GM18508 (cell line): ENCODE measurements at regions not wholly inside any gene's neighbourhood (a gene's known extent, or its start where the extent isn't known, plus 50 kb on each side); places are given as distances from the start of the nearest gene placed in this dataset.
"Not testable (repeated sequence)": the region's sequence is repeated elsewhere in the genome, so short reads cannot be mapped to it uniquely, and the experiment has no call there.

ENCODE experiments used
- ATAC-seq: cut with Tn5 transposase; IDR thresholded peaks from one replicate; pipeline ENCODE4 v1.9.1; 2021; ENCODE audit warnings: moderate number of reproducible peaks; ENCODE audit not compliant: insufficient read depth, unreplicated experiment

DNA sequence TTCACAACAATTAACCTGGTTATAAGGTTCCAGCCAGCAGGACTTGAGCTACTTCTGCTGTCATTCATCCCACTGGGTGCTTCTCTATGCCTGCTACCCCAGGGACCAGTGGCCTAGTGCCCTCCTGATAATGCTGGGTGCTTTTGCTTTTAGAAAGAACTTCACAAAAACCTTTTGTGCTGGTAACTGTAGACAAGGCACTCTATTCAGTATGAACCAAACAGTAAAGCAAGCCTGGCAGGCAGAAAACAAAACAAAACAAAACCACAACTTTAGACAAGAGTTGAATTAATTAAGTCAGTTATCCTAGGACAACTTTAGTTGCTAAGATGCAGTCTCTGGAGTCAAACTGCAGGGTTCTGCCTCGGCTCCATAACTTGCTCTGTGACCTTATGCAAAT is 61.9 kb upstream of the ADGRL2 start:
- no peak for ATAC-seq

DNA sequence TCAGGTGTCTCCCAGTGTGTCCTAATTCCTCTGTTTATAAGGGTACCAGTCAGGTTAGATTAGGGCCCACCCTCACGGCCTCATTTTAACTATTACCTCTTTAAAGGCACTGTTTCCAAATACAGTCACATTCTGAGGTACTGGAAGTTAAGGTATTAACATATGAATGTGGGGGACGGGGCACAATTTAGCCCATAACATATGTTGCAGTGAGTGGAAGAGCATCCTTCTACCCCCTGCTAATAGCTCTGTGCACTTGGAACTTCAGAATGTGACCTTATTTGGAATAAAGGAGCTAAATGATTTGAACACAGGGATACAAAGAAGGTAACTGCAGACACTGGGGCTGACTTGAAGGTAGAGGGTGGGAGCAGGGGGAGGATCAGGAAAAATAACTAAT is 67.3 kb upstream of the ADGRL2 start:
- no peak for ATAC-seq

DNA sequence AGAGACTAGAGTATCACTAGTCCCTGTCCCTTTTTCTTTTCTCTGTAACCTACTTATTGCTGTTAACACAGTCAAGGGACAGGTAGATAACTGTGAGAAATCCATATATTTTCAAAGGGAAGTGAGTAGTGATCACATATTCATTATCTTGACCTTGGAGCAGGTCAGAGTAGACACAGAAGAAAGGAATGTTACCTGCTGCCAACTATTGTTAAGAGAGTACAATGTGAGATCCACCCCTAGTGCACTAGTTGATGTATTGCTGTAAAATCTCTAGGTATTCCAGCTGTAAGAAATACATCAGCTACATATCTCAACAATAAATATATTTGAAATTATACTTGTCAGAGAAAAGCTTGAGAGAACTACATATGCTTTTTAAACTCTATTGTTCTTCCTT is 68.7 kb upstream of the ADGRL2 start:
- no peak for ATAC-seq

DNA sequence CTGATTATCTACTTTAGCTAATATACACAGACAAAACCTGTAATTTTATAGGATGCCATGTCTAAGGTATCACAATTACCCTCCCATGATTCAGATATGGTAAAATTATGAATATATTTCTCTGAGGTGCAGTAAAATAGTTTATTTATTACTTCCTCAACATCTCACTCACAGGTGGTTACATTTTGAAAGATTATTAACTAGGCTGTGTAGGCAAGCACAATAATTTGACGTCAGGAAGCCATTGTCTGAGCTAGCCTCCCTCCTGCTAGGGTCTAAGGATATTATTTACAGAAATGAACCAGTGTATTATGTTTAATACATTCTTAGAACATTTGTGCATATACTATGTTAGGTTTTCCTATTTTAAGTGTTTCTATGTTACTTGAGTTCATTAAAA is 69.9 kb upstream of the ADGRL2 start:
- no peak for ATAC-seq

DNA sequence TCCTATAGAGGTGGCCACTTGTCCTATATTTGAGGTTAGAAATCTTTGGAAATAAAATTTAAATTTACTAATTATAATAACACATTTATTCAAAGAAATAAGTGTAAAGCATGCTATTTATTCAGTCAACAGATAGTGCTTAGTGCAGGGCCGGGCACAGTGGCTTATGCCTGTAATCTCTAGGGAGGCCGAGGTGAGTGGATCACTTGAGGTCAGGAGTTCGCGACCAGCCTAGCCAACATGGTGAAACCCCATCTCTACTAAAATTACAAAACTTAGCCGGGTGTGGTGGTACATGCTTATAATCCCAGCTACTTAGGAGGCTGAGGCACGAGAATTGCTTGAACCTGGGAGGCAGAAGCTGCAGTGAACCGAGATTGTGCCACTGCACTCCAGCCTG is 70.4 kb upstream of the ADGRL2 start:
- ATAC-seq, result not testable (repeated sequence)

DNA sequence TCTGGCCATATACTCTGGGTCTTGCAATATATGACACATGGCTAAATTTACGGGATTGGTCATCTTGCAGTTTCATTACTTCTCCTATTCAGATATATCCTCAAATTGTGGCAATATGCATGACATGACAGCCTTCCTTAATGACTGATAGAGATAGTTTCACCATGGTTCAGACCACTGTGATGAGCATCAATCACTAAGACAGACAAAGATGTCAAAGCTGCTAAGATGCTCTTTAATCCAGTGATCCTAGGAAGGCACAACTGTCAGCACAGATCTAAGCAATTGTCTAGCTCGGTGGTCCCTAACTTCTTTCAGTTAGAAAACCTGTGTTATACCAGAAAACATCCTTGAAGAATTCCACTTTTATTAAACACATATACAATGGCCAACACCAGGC is 70.9 kb upstream of the ADGRL2 start:
- no peak for ATAC-seq

DNA sequence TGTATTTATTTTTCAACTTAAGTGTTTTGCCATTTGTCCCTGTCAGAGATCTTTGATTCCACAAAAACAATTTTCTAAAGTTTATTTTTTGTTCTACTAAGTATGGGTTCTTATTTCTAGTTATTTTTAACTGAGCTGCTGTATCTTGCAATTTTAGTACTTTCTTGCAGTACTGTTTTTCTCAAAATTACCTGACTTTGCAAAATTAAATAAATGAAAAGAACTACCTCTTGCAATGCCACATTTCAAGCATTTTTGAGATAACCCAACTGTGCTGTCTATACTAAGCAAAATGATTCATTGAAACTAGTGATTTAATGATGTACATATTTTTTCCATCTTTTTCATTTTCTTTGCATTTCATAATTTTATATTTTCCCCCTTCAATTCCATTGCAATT is 71.5 kb upstream of the ADGRL2 start:
- ATAC-seq, result no peak

DNA sequence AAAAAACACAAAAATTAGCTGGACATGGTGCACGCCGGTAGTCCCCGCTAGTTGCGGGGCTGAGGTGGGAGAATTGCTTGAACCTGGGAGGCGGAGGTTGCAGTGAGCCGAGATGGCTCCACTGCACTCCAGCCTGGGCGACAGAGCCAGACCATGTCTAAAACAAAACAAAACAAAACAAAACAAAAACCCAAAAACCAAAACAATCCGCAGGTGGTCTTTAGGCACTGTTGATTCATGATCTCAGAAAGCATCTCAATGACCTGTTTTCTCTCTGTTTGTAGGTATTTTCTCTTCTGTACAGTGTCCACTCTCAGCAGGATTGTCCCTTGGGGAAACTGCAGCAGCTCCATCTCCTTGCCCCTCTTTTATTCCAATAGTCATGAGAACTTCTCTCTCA is 74.9 kb upstream of the ADGRL2 start:
- ATAC-seq, result no peak

DNA sequence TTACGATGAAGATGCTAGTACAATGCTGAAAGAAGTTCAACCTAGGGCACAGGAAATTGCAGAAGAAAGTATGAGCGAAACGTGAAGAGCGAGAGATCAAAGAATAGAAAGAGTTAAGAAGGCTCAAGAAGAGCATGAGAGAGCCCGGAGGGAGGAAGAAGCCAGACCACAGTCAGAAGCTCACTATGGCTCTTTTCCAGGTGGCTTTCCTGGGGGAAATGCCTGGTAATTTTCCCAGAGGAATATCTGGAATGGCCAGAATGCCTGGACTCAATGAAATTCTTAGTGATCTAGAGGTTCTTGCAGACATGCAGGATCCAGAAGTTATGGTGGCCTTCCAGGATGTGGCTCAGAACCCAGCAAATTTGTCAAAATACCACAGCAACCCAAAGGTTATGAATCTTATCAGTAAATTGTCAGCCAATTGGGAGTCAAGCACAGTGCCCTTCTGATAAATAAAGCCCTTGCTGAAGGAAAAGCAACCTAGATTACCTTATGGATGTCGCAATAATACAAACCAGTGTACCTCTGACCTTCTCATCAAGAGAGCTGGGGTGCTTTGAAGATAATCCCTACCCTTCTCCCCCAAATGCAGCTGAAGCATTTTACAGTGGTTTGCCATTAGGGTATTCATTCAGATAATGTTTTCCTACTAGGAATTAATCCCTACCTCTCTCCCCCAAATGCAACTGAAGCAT is 78.0 kb upstream of the ADGRL2 start:
- ATAC-seq, result not testable (repeated sequence)

DNA sequence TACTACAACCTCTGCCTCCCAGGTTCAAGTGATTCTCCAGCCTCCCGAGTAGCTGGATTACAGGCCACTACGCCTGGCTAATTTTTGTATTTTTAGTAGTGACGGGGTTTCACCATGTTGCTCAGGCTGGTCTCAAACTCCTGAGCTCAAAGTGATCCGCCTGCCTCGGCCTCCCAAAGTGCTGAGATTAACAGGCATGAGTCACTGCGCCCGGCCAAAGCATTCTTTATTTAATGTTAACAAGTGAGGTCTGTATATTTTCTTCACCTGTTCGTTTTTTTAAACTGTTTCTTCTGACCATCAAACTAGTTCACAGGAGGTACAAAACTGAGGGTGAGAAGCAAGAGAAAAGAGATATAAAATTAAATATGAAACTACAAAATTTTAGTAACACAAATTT is 80.5 kb upstream of the ADGRL2 start:
- not testable (repeated sequence) for ATAC-seq

DNA sequence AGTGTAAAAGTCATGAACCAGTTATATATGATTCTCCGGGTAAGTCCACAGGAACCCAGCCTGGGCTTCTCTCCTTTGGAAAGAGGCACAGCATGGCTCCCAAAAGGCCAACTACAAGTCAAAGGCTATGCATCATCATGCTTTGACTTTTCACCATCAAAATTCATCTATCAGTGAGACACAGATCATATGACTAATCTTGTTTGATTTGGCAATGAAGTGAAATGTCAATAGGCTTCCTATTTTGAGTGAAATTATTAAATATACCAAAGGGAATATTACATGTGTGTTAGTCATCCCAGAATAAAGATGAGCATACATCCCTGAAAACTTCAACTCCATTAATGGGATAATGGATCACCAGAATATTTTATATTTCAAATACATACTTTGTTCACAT is 83.5 kb upstream of the ADGRL2 start:
- no peak for ATAC-seq

DNA sequence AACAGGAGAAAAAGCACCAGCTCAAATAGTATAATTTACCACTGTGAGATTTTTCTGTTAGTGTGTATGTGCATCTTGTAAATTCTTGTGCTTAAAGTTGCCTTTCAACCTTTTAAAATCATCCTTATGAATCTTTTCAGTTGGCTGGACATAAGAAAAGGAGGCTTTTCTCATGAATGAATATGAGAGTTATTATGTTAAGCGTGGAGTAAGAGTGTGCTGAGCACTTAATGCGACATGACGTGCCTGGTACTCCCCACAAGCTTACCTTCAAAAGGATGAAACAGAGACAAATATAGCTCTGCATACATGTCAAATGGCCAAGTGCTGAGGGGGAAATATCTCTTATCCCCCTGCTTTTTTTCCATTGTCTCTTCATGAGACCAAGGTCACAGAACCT is 85.3 kb upstream of the ADGRL2 start:
- no peak for ATAC-seq

DNA sequence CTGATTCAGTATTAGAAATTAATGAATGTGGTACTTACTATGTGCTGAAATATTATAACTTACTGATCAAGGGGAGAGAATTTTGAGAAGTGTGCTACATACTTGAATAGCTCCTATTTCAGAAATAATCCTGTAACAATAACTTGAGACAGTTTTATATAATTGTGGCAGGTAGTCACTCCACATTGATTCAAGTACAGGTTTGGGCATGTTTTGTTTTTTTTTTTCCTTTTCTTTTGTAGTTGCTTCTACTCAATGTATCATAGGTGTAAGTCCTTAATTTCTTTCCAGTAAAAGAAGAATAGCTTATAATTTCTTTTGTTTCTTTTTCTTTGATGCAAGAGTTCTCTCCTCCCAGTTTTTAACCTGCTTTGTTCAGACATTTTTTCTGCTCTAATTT is 86.1 kb upstream of the ADGRL2 start:
- no peak for ATAC-seq

DNA sequence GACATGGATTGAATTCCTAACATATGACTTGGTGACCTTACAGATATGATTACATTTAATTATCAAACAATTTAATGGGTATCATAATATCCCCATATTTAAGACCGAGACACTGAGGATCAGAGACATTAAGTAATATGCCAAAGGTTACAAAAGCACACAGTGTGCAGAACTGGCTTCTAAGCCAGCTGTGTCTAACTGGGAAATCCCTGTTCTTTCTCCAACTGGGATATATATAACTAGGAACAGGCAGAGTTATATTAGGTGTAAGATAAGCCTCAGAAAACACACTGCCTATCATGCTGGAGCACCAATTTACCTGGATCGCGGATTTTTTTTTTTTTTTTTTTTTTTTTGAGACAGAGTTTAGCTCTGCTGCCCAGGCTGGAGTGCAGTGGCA is 88.3 kb upstream of the ADGRL2 start:
- ATAC-seq, result no peak

DNA sequence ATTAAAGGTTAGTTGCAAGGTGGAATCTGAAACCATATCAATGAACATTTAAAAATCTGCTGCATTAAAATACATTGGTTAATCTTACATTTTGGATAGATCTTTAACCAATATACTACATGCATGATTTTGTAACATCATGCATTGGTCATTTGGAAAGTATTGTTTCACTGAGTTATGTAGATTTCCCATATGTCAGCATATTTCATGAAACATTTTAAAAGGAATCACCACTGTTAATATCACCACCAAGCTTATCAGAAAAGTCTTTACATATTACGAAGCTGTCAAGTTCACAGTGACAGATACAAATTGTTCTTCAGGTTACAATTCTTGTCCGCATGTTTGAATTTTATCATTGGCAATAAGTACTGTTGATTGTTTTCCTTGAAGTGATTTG is 89.9 kb upstream of the ADGRL2 start:
- no peak for ATAC-seq

DNA sequence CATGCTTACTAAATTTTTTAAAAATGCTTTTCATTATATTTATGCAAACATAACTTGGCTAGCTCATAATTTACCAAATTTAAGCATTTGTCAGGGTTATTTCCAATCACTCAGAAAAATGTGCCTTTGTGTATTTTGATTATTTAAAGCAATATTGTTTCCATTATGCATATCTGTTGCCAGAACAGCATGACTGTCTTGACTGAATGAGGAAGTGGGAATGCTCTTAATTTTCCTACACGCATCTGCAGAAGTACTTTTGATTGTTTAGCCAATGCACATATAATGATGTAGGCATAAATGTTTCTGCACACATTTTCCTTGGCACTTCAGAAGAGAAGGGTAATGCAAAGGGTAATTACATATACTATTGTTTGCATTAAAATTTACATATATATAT is 92.5 kb upstream of the ADGRL2 start:
- ATAC-seq, result no peak

DNA sequence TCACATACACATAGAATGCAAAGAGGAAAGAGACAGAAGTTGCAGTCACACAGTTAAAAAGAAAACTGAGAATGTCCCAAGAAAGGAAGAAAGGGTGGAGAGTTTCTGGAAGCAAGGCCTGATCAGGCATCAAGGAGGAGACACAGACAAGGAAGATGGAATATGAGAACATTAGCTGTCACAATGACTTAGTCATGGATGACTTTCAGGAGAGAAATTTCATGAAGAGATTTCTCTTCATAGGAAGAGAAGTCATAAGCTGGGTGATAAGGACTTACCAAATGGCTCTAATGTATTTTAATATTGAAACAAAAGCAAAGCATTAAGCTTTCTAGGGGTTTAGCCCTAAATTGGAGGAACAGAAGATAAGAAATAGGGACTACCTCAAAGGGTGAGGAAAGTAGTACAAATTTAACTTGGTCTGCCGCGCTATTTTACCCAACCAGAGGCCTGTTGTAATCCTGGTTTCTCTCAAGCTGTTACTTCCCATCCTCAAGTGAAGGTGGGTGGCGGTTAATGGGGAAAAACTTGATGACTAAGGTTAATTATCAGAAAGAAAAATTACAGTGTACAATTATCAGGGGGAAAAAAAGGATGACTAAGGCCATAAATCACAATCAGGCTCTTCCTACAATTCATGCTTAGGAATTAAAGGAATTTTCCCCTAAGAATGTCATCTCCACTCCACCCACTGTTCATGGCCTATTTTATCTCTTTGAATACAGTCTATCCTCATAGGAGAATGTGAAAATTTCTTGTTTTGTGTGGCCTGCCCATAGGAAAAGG is 93.9 kb upstream of the ADGRL2 start:
- no peak for ATAC-seq

DNA sequence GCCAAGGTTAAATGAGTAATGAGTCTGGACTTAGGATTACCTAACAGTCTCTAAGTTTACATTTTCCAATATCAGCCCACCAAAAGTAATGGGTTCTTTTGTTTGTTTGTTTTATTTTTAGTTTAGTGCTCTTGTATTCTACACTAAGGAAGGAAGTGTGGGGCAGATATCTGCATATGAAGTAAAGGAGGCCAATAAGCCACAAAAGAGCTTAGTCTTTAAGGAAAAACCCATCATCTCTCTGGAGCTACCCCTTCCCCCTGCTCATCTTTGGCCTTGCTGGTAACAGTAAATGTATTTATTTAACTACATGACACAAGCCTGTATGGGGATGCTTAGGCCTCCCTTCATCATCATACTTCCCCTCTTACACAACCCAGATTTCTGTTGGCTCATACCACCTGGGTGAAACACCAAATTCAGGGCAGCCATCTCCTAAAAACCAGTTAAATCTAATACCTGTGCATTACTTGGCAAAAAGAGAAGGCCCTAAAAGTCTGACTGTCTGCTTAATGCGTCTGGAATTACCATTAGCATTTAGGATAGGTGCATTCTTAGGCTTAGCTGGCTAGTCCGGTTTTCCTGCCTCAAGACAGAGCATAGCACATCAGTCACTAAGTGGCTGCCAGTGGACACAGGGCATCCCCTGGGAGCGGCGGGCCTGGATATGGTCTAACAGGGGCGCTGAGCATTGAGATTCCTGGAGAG is 96.8 kb upstream of the ADGRL2 start:
- ATAC-seq, result no peak

DNA sequence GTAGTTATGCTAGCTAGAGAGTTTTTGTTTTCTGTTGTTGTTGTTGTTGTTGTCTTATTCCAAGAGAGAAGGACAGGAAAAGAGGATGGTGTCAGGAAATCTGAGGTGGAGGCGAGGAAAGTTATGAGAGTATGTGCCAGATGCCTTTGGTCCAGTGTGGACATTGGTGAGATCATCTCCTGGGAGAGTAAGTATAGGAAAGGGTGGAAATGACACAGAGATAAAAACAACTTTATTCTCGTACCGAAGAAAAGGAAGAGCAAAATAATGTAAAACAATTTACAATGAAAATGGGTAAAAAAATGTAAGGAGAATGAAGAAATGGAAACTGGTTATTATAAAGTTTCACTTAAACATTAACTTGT is 97.4 kb upstream of the ADGRL2 start:
- no peak for ATAC-seq

DNA sequence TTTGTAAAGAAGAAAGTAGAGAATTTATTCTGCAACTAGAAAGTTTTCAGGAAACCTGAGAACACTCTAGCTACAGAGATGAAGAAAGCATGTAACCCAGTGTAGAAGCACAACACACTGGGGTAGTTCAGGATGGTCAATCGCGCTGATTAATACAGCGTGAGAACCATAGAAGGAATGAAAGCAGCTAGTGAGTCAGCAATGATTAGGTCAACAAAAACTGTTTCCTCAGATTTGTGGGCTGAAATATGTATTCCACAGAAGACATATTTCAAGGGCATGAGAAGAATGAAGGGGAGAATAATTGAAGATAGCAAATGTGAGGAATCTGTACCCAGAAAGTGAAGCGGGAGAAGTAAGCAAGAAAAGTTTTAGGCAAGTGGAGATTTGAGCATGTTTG is 97.8 kb upstream of the ADGRL2 start:
- ATAC-seq, result no peak

DNA sequence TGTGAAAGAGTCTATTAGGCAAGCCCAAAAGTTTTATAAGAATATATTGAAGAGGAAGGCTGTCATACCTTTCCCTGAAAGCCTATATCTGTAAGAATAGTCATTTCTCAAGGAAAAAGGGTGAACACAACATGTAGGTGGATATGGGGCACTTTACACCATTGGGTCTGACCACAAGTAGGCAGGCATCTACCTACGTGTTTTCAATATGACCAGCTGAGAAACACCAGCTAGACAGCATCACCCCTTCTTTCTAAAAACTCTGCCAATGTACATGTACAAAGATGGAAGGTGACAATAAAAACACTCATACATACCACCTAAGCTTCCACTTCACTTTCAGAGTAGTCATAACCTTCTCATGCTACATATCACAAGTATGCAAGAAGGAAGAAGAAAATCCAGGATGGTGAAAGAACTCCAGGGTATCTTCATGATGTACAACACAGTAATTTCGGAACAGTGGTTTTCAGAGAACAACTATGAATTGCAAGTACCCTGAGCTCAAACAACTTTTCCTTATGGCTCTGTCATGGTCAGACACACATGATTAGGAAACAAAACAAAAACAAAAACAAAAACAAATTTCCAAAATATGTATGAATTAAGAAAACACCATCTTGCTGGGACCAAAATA is 98.5 kb upstream of the ADGRL2 start:
- no peak for ATAC-seq
